GM21528 (cell line): ENCODE measurements at regions not wholly inside any gene's neighbourhood (a gene's known extent, or its start where the extent isn't known, plus 50 kb on each side); places are given as distances from the start of the nearest gene placed in this dataset.
"Not testable (repeated sequence)": the region's sequence is repeated elsewhere in the genome, so short reads cannot be mapped to it uniquely, and the experiment has no call there.

Experiments used
- ATAC-seq: cut with Tn5 transposase; IDR thresholded peaks from one replicate; pipeline ENCODE4 v1.9.1; 2021; ENCODE audit warnings: mild to moderate bottlenecking, moderate library complexity; ENCODE audit not compliant: unreplicated experiment, low FRiP score

DNA sequence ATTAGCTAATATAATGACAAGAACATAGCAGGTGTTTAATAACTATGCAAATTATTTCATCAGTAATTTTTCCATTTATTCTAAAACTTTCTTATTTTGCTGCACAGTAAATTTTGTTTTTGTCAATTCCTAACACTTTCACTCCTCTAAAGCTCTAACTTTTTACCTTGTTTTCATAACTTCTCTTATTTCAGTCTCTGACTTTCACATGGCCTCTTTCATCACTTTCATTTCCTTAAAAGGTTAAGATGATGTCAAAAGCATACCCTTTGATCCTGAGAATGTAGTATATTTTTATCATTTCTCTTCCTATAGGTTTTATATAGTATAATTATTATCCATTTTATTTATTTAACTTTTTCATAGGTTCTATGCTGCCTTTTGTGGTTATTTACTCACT lies 1325.8 kb upstream of the ALCAM start:
- no peak for ATAC-seq

- ATAC-seq = not testable (repeated sequence)
These were observed 1323.6 kb upstream of the ALCAM start for GRCh38 chr3:104043001-104043543.

DNA sequence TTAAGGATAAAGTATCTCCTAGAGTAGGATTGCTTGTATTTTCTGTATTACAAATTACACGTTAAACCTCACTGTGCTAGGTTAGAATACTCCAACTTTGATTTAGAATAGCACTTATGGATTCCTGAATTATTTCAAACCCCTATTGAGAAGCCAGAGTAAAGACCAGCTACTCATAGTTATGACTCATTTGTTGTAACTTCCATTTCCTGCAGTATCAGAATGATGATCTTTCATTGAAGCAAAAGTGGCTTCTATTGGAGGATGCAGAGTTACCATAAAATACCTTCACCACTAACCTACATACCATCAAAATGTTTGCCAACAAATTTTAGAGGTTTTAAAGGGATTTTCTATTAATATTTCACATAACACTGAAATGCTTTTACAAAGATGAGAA lies 1322.7 kb upstream of the ALCAM start:
- ATAC-seq = no peak

- no peak for ATAC-seq
These were observed 1300.1 kb upstream of the ALCAM start for GRCh38 chr3:104066658-104067057.

DNA sequence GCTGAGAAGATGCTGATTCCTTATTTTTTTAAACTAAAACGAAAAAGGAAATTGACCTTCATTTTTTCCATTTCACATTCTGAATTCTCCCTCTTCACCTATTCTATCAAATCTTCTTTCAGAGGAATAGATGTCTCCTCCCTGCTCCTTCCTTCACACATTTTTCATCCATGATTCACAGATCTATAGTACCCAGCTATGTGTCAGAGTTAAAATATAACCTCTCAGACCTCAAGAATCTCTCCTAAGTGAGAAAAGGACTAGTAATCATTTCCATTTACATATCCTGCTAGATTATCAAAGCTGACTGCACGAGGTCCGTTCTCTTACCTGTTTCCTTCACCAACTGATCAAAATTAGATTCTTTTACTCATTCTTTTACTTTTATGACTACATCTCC lies 1297.6 kb upstream of the ALCAM start:
- no peak for ATAC-seq

DNA sequence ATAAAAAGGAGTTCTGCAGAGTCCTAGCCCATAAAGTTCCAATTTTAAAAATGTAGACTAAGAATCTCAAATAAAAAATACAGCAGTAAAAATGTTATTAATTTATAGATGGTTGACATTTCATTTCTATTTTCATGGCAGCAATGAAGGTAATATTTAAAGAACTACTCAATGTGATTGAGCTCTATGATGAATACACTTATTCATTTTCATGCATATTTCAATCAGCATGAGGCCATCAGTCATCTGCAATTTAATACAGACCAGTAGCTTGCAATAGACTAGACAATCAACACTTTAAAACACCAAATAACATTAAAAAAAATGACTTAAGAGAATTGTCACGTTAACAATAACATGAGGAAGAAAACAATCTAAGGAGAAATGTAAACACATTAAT lies 1295.8 kb upstream of the ALCAM start:
- no peak for ATAC-seq

DNA sequence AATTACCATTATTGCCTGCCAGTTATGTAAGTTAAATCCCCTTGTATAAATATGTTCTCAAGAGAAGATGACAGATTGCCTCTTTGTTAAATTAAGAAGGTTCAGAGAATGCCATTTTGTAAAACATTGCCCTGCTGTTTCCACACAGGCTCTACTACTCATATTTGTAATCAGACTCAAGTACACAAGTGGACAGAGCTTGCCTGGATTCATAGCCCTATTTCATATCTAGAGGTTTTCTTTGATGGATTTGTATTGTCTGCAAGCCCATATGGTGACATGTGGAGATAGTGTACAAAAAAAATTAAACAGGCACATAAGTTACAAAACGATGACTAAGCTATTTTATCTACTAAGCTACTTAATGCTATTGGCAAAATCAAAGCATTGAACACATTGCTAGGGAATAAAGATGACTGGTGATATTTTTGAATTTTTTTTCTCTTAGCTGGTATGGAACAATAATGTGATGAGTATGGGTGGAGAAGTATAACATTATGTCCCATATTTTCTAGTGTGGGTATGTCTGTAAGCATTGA lies 1286.6 kb upstream of the ALCAM start:
- no peak for ATAC-seq

DNA sequence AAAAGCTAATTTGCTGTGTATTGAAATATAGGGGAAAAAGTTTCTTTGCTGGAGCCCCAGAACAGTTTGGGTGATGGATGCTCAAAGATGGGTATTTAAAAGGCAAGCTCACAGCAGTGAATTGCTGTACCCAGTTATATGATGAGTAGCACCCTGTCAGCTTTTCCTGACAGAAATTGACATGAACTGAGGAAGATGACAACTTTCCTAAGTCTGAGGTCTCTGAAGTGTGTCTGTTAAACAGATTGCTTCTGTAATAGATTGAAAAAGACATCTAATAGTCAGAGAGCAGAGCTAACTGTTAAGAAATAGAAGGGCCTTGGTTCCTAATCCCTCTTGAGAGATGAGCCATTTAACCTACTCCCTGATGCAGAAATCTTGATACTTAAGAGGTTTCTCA lies 1278.0 kb upstream of the ALCAM start:
- ATAC-seq = no peak

- ATAC-seq = not testable (repeated sequence)
These were observed 1276.7 kb upstream of the ALCAM start for GRCh38 chr3:104089987-104090386.

GRCh38 chr3:104101736-104102135 lies 1265.0 kb upstream of the ALCAM start:
- no peak for ATAC-seq

DNA sequence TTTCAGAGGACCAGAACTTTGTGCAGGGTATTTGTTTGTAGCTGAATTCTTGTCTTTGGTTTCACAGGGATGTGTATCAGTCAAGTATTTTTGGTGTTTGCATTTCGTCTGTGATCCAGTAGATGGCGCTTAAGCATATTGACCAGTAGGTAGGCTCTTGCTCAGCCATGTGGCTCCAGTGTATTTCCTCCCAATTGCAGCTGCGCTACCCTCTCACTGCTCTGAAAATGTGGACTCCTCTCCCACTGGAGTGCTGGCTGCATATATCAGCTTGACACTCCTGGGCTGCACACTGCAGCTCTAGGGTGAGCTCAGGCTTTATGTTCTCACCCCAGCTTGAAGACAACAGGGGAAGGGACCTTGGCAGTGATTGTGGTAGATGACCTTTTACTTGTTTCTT lies 1264.3 kb upstream of the ALCAM start:
- peak; percentile 91 for ATAC-seq

DNA sequence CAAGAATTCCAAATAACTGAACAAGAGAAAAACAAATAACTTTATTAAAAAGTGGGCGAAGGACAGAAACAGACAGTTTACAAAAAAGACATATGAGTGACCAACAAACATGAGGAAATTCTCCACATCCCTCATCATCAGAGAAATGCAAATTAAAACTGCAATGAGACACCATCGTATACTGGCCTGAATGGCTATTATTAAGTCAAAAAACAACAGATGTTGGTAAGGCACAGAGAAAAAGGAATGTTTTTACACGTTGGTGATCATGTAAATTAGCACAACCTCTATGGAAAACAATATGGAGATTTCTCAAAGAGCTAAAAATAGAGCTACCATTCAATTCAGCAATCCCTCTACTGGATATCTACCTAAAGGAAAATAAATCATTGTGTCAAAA lies 1260.4 kb upstream of the ALCAM start:
- no peak for ATAC-seq

GRCh38 chr3:104108522-104108921 lies 1258.2 kb upstream of the ALCAM start:
- ATAC-seq = no peak

GRCh38 chr3:104126463-104126862 lies 1240.2 kb upstream of the ALCAM start:
- no peak for ATAC-seq

- no peak for ATAC-seq
These were observed 1239.7 kb upstream of the ALCAM start for GRCh38 chr3:104126864-104127553.

DNA sequence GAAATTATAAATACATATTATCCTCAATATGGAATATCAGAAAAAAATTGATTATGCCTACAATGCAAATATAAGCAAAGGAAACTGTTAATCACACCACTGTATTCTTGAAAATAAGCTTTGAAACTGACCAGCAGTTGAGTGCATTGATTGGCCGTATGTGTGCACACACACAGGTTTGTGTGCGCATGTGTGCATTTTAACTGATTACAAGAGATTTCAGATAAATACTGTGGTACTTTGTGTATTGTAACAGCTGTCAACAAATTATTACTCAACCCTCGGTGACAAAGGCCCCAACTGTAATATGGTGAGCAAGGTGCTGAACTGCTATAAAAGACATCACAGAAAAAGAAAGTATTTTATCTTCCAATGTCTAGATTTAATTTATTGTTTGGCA lies 1238.9 kb upstream of the ALCAM start:
- ATAC-seq = no peak

DNA sequence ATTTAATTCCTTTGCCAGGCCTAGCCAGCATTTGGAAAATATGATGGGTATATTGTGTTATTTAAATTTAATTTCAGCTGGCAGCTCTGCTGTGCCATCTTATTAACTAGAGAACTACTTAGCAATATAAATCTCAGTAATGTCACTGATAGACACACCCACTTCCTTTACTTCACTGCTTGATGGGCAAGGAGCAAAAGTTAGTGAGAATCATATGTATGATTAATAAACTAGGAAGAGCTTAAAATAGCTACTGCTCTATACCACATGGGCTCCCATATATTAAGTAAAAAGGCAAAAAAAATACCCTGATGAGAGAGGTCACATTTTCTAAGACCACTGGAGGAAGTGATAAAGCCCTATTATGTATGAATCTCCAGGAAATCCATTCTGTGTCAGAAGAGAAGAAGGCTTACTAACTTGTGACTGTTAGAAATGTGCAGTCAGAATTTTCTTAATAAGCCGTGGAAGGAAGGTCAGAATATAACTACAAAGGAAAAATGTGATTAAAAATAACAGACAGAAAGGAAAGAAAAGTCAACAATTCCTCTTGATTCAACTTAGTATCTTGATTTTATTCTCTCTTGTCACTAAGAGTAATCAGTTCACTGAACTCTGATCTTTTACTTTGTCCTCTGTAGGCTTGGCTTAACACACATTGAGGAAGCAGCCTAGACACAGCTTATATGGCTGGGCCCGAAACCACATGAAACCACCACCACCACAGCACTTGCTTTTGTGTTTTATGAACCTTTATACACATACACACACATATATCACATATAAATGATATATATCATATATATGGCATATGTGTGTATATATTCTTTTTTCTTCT lies 1233.9 kb upstream of the ALCAM start:
- no peak for ATAC-seq

DNA sequence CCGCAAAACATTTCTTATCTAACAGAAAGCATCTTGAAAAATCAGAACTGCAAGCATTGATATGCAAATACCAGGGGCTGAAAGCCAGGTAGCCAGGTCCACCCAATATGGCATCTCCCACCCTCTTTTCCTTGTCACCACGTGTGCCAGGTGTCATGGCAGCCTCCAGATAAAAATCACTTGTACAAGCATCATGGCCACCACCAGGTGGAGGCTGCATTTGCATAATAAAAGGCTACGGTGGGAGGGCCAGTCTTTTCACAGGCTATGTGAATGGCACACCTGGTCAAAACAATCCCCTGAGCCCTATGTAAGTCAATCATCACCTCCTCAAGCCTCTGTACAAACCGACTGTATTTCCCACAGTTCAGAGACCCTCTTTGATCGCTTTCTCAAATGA lies 1233.1 kb upstream of the ALCAM start:
- ATAC-seq = no peak

- ATAC-seq = no peak
These were observed 1229.6 kb upstream of the ALCAM start for GRCh38 chr3:104137116-104137515.

- no peak for ATAC-seq
These were observed 1221.5 kb upstream of the ALCAM start for GRCh38 chr3:104145164-104145563.

DNA sequence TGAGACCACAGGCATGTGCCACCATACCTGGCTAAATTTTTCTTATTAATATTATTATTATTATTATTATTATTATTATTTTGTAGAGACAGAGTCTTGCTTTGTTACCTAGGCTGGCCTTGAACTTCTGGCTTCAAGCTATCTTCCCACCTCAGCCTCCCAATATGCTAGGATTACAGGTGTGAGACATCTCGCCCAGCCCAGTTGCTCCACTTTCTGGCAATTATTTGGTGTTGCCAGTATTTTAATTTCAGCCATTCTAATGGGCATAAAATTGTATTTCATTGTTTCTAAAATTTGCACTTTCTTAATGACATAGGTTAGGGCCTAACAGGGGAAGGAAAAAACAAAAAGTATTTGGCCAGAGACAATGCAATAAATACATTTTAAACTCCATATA lies 1217.6 kb upstream of the ALCAM start:
- ATAC-seq = no peak
